WTC11 (cell line): ENCODE measurements at regions not wholly inside any gene's neighbourhood (a gene's known extent, or its start where the extent isn't known, plus 50 kb on each side); places are given as distances from the start of the nearest gene placed in this dataset.

Experiments
- ATAC-seq: fragments of 200-7000 bp; cut with Tn5 transposase; 2 replicates; pipeline ENCODE4 v1.10.0; 2021; ENCODE audit warnings: mild to moderate bottlenecking, moderate library complexity
- CTCF ChIA-PET: fragments of 300-600 bp; sonication (Branson Sonifier 250); formaldehyde crosslinking; loops from one replicate; lab custom pipeline; 2021; ENCODE audit warnings: antibody characterized with exemption; lab: Charles Lee
- POLR2A ChIA-PET: fragments of 350-600 bp; sonication (Branson Sonifier 250); formaldehyde crosslinking; loops from one replicate; lab custom pipeline; 2021; ENCODE audit warnings: antibody characterized with exemption; lab: Charles Lee
- DNase-seq: peaks from one replicate; pipeline ENCODE4 v3.0.0; 2021; ENCODE audit warnings: low spot score
- H3K27ac Mint-ChIP-seq: 2 replicates; pipeline ENCODE4 v1.8.0; 2021; ENCODE audit warnings: mixed read lengths
- H3K27me3 Mint-ChIP-seq: 2 replicates; pipeline ENCODE4 v1.8.0; 2021; ENCODE audit warnings: low read depth, mild to moderate bottlenecking, moderate library complexity, mixed read lengths
- H3K36me3 Mint-ChIP-seq: 2 replicates; pipeline ENCODE4 v1.8.0; 2021; ENCODE audit warnings: mixed read lengths
- H3K4me1 Mint-ChIP-seq: 2 replicates; pipeline ENCODE4 v1.8.0; 2022; ENCODE audit warnings: mixed read lengths
- H3K4me3 Mint-ChIP-seq: 2 replicates; pipeline ENCODE4 v1.8.0; 2021; ENCODE audit warnings: mild to moderate bottlenecking, moderate library complexity, mixed read lengths
- H3K9me3 Mint-ChIP-seq: 2 replicates; pipeline ENCODE4 v1.8.0; 2021; ENCODE audit warnings: mixed read lengths
- E2F4 ChIP-seq: sonication (generic); formaldehyde crosslinking; IDR thresholded peaks from 2 replicates; pipeline ENCODE4 v1.8.1; 2022; ENCODE audit warnings: low read depth, mild to moderate bottlenecking, moderate library complexity, missing genetic modification reagents, borderline replicate concordance
- FOXP1 ChIP-seq: sonication (generic); formaldehyde crosslinking; IDR thresholded peaks from 2 replicates; pipeline ENCODE4 v1.8.0; 2022; ENCODE audit warnings: missing genetic modification reagents, mild to moderate bottlenecking, moderate library complexity, borderline replicate concordance
- IRF2 ChIP-seq: sonication (generic); formaldehyde crosslinking; IDR thresholded peaks from 2 replicates; pipeline ENCODE4 v1.8.0; 2022; ENCODE audit warnings: low read depth, missing genetic modification reagents, borderline replicate concordance
- JAZF1 ChIP-seq: fragments of 250-450 bp; sonication (Bioruptor Pico); IDR thresholded peaks from 2 replicates; pipeline ENCODE4 v1.9.0; 2021; ENCODE audit warnings: moderate library complexity, mild to moderate bottlenecking, inconsistent platforms
- MAX ChIP-seq: sonication (generic); formaldehyde crosslinking; IDR thresholded peaks from 2 replicates; pipeline ENCODE4 v1.8.0; 2022; ENCODE audit warnings: mild to moderate bottlenecking, missing genetic modification reagents
- MLX ChIP-seq: sonication (generic); formaldehyde crosslinking; IDR thresholded peaks from 2 replicates; pipeline ENCODE4 v1.8.1; 2023; ENCODE audit warnings: mild to moderate bottlenecking, missing genetic modification reagents, moderate library complexity
- NFATC4 ChIP-seq: fragments of 250-450 bp; sonication (Bioruptor Pico); IDR thresholded peaks from 2 replicates; pipeline ENCODE4 v1.9.0; 2021; ENCODE audit warnings: mild to moderate bottlenecking
- NR1H2 ChIP-seq: sonication (generic); formaldehyde crosslinking; IDR thresholded peaks from 2 replicates; pipeline ENCODE4 v1.9.0; 2021; ENCODE audit warnings: mild to moderate bottlenecking, moderate library complexity, missing genetic modification reagents
- NR3C1 ChIP-seq: sonication (generic); formaldehyde crosslinking; conservative IDR thresholded peaks from 2 replicates; pipeline ENCODE4 v1.8.1; 2023; ENCODE audit warnings: low read depth, mild to moderate bottlenecking, missing genetic modification reagents
- RELA ChIP-seq: sonication (generic); formaldehyde crosslinking; IDR thresholded peaks from 2 replicates; pipeline ENCODE4 v1.8.1; 2022; ENCODE audit warnings: missing genetic modification reagents, mild to moderate bottlenecking, borderline replicate concordance
- STAT6 ChIP-seq: sonication (generic); formaldehyde crosslinking; conservative IDR thresholded peaks from 2 replicates; pipeline ENCODE4 v1.8.1; 2023; ENCODE audit warnings: mild to moderate bottlenecking, low read depth, missing genetic modification reagents, moderate library complexity
- ZNF317 ChIP-seq: sonication (generic); formaldehyde crosslinking; IDR thresholded peaks from 2 replicates; pipeline ENCODE4 v1.8.1; 2023; ENCODE audit warnings: low read depth, mild to moderate bottlenecking, moderate library complexity, missing genetic modification reagents, borderline replicate concordance
- ZNF532 ChIP-seq: fragments of 250-450 bp; sonication (Bioruptor Pico); IDR thresholded peaks from 2 replicates; pipeline ENCODE4 v1.9.0; 2021; ENCODE audit warnings: mild to moderate bottlenecking, borderline replicate concordance
- ZSCAN18 ChIP-seq: fragments of 250-450 bp; sonication (Bioruptor Pico); IDR thresholded peaks from 2 replicates; pipeline ENCODE4 v2.1.2; 2022; ENCODE audit warnings: mild to moderate bottlenecking, moderate library complexity

GRCh38 chr10:8752146-8752843, 697.8 kb downstream of the GATA3 start:
- Mint-ChIP-seq H3K36me3 (no peaks in the 10 kb centered on the region), H3K27me3 (no peaks in the 10 kb centered on the region), H3K4me3 (no peak overlapping the region), H3K9me3 (peaks cover 4% of the 10 kb centered on the region; the same call in 1 of the 2 replicates), H3K4me1 (no peaks in the 10 kb centered on the region), H3K27ac (no peak overlapping the region; the same call in none of the 2 replicates)
- TF ChIP-seq FOXP1 (CRISPR knock-in tag) (no peak), NFATC4 (CRISPR knock-in tag) (no peak), E2F4 (no peak), ZNF532 (no peak), NR1H2 (CRISPR knock-in tag) (no peak), MAX (no peak), JAZF1 (no peak), STAT6 (CRISPR knock-in tag) (no peak), RELA (CRISPR knock-in tag) (no peak), NR3C1 (CRISPR knock-in tag) (no peak), ZNF317 (no peak), ZSCAN18 (CRISPR knock-in tag) (no peak), MLX (no peak), IRF2 (CRISPR knock-in tag) (no peak)
- ATAC-seq: no peak; the same call in 1 of the 2 replicates
- no peak for DNase-seq
- ChIA-PET CTCF (interaction anchor here (0.6 kb wide), 1 partner anchor 15 kb away, joined by 3 read pairs; no protein-coding TSS in a partner anchor), POLR2A (no interaction called here)
